Thoracic aorta (tissue), 2 donors: ENCODE measurements at regions not wholly inside any gene's neighbourhood (a gene's known extent, or its start where the extent isn't known, plus 50 kb on each side); places are given as distances from the start of the nearest gene placed in this dataset.

ENCODE experiments used
- ATAC-seq: fragments of 150-250 bp; one replicate; pipeline ENCODE4 v1.8.0; 2017; ENCODE audit warnings: low read depth; ENCODE audit not compliant: insufficient number of reproducible peaks, low FRiP score
- DNase-seq: peaks from one replicate; pipeline ENCODE4 v3.0.0-alpha.2; 2020; ENCODE audit warnings: low spot score
- H3K27ac ChIP-seq, 2 donors: fragments of 200-600 bp; sonication (generic); 1 replicate in 1 of 2; 2 replicates in 1 of 2; pipeline ENCODE4 v1.5.1; 2016; ENCODE audit warnings: mild to moderate bottlenecking in 2 of 2, moderate library complexity in 2 of 2
- H3K27me3 ChIP-seq: fragments of 200-600 bp; sonication (generic); replicated peaks from 2 replicates; pipeline ENCODE4 v1.6.0; 2016; ENCODE audit warnings: mild to moderate bottlenecking; ENCODE audit not compliant: insufficient read depth
- H3K36me3 ChIP-seq: fragments of 200-600 bp; sonication (generic); one replicate; pipeline ENCODE4 v1.5.1; 2016
- H3K4me1 ChIP-seq, 2 donors: fragments of 200-600 bp; sonication (generic); 1 replicate in 1 of 2; 2 replicates in 1 of 2; pipeline versions ENCODE4 v1.5.1 to v1.6.0; 2016; ENCODE audit warnings: low read depth in 2 of 2, mild to moderate bottlenecking in 1 of 2; ENCODE audit not compliant: control insufficient read depth in 1 of 2
- H3K4me3 ChIP-seq: fragments of 200-600 bp; sonication (generic); 2 replicates; pipeline ENCODE4 v1.5.1; 2016; ENCODE audit warnings: mild to moderate bottlenecking
- H3K9me3 ChIP-seq: fragments of 200-600 bp; sonication (generic); 2 replicates; pipeline ENCODE4 v1.5.1; 2016
- CTCF ChIP-seq: fragments of 200-600 bp; sonication (generic); IDR thresholded peaks from one replicate; pipeline ENCODE4 v1.5.1; 2019; ENCODE audit warnings: antibody characterized with exemption

- Histone ChIP-seq H3K27me3 (no peaks in the 10 kb centered on the region), H3K4me3 (no peak overlapping the region), H3K9me3 (no peaks in the 10 kb centered on the region), H3K27ac (no peak overlapping the region), H3K36me3 (no peaks in the 10 kb centered on the region), H3K4me1 (no peaks in the 10 kb centered on the region)
- ATAC-seq = no peak
- no peak for TF ChIP-seq CTCF
- DNase-seq = no peak
Observed at GRCh38 chr7:110253093-110253492, 837.8 kb upstream of the LRRN3 start.

GRCh38 chr7:110257673-110258072 lies 833.3 kb upstream of the LRRN3 start:
- TF ChIP-seq CTCF = no peak
- Histone ChIP-seq H3K27me3 (no peaks in the 10 kb centered on the region), H3K4me1 (no peaks in the 10 kb centered on the region), H3K27ac (no peak overlapping the region), H3K4me3 (no peak overlapping the region), H3K9me3 (no peaks in the 10 kb centered on the region), H3K36me3 (no peaks in the 10 kb centered on the region)
- no peak for DNase-seq
- ATAC-seq = no peak

- no peak for TF ChIP-seq CTCF
- no peak for DNase-seq
- Histone ChIP-seq H3K4me3 (no peak overlapping the region), H3K27me3 (no peaks in the 10 kb centered on the region), H3K4me1 (no peaks in the 10 kb centered on the region), H3K36me3 (no peaks in the 10 kb centered on the region), H3K27ac (no peak overlapping the region), H3K9me3 (no peaks in the 10 kb centered on the region)
- ATAC-seq = no peak
Observed at GRCh38 chr7:110262251-110262650, 828.7 kb upstream of the LRRN3 start.

GRCh38 chr7:110264288-110264687 lies 826.6 kb upstream of the LRRN3 start:
- no peaks in the 10 kb centered on the region for H3K36me3 ChIP-seq
- no peaks in the 10 kb centered on the region for H3K27me3 ChIP-seq
- ATAC-seq (no peak), DNase-seq (no peak)
- no peak overlapping the region for H3K4me3 ChIP-seq
- no peak overlapping the region for H3K27ac ChIP-seq
- H3K4me1 ChIP-seq = no peaks in the 10 kb centered on the region
- no peak for TF ChIP-seq CTCF
- H3K9me3 ChIP-seq = no peaks in the 10 kb centered on the region

GRCh38 chr7:110281362-110281761 lies 809.6 kb upstream of the LRRN3 start:
- Histone ChIP-seq H3K9me3 (no peaks in the 10 kb centered on the region), H3K27me3 (no peaks in the 10 kb centered on the region), H3K36me3 (no peaks in the 10 kb centered on the region), H3K4me1 (no peaks in the 10 kb centered on the region), H3K4me3 (no peak overlapping the region), H3K27ac (no peak overlapping the region)
- DNase-seq (no peak), ATAC-seq (no peak)
- no peak for TF ChIP-seq CTCF
